Stomach (tissue), 4 donors: ENCODE measurements at regions not wholly inside any gene's neighbourhood (a gene's known extent, or its start where the extent isn't known, plus 50 kb on each side); places are given as distances from the start of the nearest gene placed in this dataset.

Experiments used
- CTCF ChIP-seq, 7 experiments: fragments of 450-650 bp in 4 of 7; fragments of 200-600 bp in 3 of 7; sonication (generic) in 3 of 7; IDR thresholded peaks; one replicate each; pipeline ENCODE4 v1.5.1; 2016 to 2019; ENCODE audit warnings: antibody characterized with exemption in 7 of 7, control low read depth in 2 of 7, mild to moderate bottlenecking in 1 of 7
- EP300 ChIP-seq: sonication (generic); formaldehyde crosslinking; IDR thresholded peaks from one replicate; pipeline ENCODE4 v1.6.1; 2017; ENCODE audit warnings: antibody characterized with exemption
- POLR2A ChIP-seq, 4 donors: fragments of 450-650 bp; IDR thresholded peaks; one replicate each; pipeline ENCODE4 v1.6.1; 2016; ENCODE audit warnings: antibody characterized with exemption in 4 of 4, control low read depth in 2 of 4, mild to moderate bottlenecking in 1 of 4, moderate library complexity in 1 of 4
- POLR2AphosphoS5 ChIP-seq, 3 donors: sonication (generic); formaldehyde crosslinking; IDR thresholded peaks; one replicate each; pipeline ENCODE4 v1.6.1; 2016; ENCODE audit warnings: antibody characterized with exemption in 3 of 3

GRCh38 chr3:177703788-177704187 is 506.5 kb upstream of the TBL1XR1 start:
- TF ChIP-seq CTCF (IDR thresholded peaks at IDR 0.05), result no peak
- no peak for TF ChIP-seq POLR2A (IDR thresholded peaks at IDR 0.05)
- TF ChIP-seq POLR2AphosphoS5 (IDR thresholded peaks at IDR 0.05), result no peak
- no peak for TF ChIP-seq EP300
